Cardiac muscle cell (in vitro differentiated cells and primary cell): ENCODE measurements at regions not wholly inside any gene's neighbourhood (a gene's known extent, or its start where the extent isn't known, plus 50 kb on each side); places are given as distances from the start of the nearest gene placed in this dataset.

Experiments used
- DNase-seq, 2 donors: peaks; one replicate each; pipeline versions ENCODE4 v3.0.0 to v3.0.0-alpha.2; 2010 to 2017; ENCODE audit warnings: low read depth in 1 of 2, low spot score in 1 of 2
- H3K27ac ChIP-seq: fragments of 200-600 bp; sonication (generic); 2 replicates; pipeline ENCODE4 v1.5.1; 2016
- H3K27me3 ChIP-seq: fragments of 200-600 bp; sonication (generic); 2 replicates; pipeline ENCODE4 v1.6.0; 2016; ENCODE audit warnings: control low read depth
- H3K36me3 ChIP-seq: fragments of 200-600 bp; sonication (generic); 2 replicates; pipeline ENCODE4 v1.5.1; 2016; ENCODE audit warnings: control low read depth
- H3K4me1 ChIP-seq: fragments of 200-600 bp; sonication (generic); 2 replicates; pipeline ENCODE4 v1.8.1; 2017; ENCODE audit warnings: low read depth, mild to moderate bottlenecking, mixed run types
- H3K4me3 ChIP-seq: fragments of 200-600 bp; sonication (generic); 2 replicates; pipeline ENCODE4 v1.5.1; 2016; ENCODE audit warnings: mild to moderate bottlenecking
- H3K9me3 ChIP-seq: fragments of 200-600 bp; sonication (generic); 2 replicates; pipeline ENCODE4 v1.5.1; 2017; ENCODE audit warnings: low read depth, mild to moderate bottlenecking, control low read depth
- TF ChIP-seq, protein P1 (sequence below): IDR thresholded peaks from 2 replicates; pipeline ENCODE4 v1.5.1; 2012; ENCODE audit warnings: low read depth, mild to moderate bottlenecking, low read length

DNA sequence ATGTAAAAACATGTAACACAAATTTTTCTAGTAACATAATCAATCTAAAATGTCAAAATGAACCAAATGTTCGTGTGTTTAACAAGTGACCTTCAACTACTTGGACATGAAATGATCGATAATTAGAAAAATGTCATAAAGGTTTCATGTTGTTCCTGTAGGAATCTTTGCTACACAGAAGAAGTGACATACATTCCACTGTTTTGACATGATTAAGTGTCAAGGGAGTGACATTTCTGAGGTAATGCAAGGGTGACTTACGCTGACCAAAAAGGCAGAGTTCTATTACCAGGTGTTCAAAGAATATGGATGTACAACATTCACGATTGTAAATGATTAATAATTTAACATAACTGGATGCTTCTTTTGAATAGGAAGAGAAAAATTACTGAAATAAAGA lies 131.1 kb upstream of the ROBO1 start:
- Histone ChIP-seq H3K4me3 (no peak overlapping the region), H3K9me3 (no peaks in the 10 kb centered on the region), H3K4me1 (no peaks in the 10 kb centered on the region), H3K36me3 (no peaks in the 10 kb centered on the region), H3K27me3 (no peaks in the 10 kb centered on the region), H3K27ac (no peak overlapping the region)
- TF ChIP-seq, protein P1, sequence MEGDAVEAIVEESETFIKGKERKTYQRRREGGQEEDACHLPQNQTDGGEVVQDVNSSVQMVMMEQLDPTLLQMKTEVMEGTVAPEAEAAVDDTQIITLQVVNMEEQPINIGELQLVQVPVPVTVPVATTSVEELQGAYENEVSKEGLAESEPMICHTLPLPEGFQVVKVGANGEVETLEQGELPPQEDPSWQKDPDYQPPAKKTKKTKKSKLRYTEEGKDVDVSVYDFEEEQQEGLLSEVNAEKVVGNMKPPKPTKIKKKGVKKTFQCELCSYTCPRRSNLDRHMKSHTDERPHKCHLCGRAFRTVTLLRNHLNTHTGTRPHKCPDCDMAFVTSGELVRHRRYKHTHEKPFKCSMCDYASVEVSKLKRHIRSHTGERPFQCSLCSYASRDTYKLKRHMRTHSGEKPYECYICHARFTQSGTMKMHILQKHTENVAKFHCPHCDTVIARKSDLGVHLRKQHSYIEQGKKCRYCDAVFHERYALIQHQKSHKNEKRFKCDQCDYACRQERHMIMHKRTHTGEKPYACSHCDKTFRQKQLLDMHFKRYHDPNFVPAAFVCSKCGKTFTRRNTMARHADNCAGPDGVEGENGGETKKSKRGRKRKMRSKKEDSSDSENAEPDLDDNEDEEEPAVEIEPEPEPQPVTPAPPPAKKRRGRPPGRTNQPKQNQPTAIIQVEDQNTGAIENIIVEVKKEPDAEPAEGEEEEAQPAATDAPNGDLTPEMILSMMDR: no peak
- no peak for DNase-seq

GRCh38 chr3:79896086-79896485 lies 128.3 kb upstream of the ROBO1 start:
- H3K27me3 ChIP-seq: no peaks in the 10 kb centered on the region
- H3K9me3 ChIP-seq: no peaks in the 10 kb centered on the region
- no peak overlapping the region for H3K4me3 ChIP-seq
- no peaks in the 10 kb centered on the region for H3K4me1 ChIP-seq
- TF ChIP-seq, protein P1: no peak
- no peaks in the 10 kb centered on the region for H3K36me3 ChIP-seq
- no peak overlapping the region for H3K27ac ChIP-seq
- DNase-seq: no peak

DNA sequence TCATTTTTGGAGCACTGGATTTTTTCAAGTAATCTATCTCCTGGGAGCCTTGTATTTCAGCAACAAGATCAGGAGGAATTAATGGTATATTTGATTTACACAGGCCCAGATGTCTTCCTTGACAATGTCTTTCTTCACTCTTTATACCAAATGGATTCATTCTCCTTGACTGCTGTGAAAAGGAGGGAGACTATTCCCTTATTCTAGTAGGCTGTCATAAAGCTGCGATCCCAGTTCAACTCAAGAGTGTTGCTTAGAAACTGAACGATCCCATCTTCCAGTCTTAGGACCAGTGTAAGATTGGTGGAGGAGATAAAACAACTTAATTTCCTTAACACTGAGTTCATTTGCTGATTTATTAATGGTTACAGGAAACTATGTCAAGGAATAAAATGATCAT lies 119.4 kb upstream of the ROBO1 start:
- H3K4me3 ChIP-seq: no peak overlapping the region

GRCh38 chr3:79886204-79886603 lies 118.4 kb upstream of the ROBO1 start:
- peaks cover 10% of the 10 kb centered on the region for H3K4me1 ChIP-seq
- peak overlapping the region; percentile 60 for H3K27ac ChIP-seq
- H3K36me3 ChIP-seq: no peaks in the 10 kb centered on the region
- TF ChIP-seq, protein P1: no peak
- no peaks in the 10 kb centered on the region for H3K27me3 ChIP-seq
- DNase-seq: peak in 1 of 2 donors; percentile 56
- no peak overlapping the region for H3K4me3 ChIP-seq
- H3K9me3 ChIP-seq: no peaks in the 10 kb centered on the region

More for the DNA sequence above, 119.4 kb upstream of the ROBO1 start:
- TF ChIP-seq, protein P1: no peak
- Histone ChIP-seq H3K27me3 (no peaks in the 10 kb centered on the region), H3K36me3 (no peaks in the 10 kb centered on the region), H3K4me1 (peaks cover 10% of the 10 kb centered on the region), H3K9me3 (no peaks in the 10 kb centered on the region), H3K27ac (no peak overlapping the region)
- no peak for DNase-seq

GRCh38 chr3:79885407-79885806 lies 117.6 kb upstream of the ROBO1 start:
- Histone ChIP-seq H3K9me3 (no peaks in the 10 kb centered on the region), H3K4me3 (no peak overlapping the region), H3K36me3 (no peaks in the 10 kb centered on the region), H3K27me3 (no peaks in the 10 kb centered on the region), H3K4me1 (peaks cover 10% of the 10 kb centered on the region), H3K27ac (peak overlapping the region; percentile 60)
- DNase-seq: no peak
- TF ChIP-seq, protein P1: no peak

GRCh38 chr3:79884354-79884753 lies 116.6 kb upstream of the ROBO1 start:
- Histone ChIP-seq H3K9me3 (no peaks in the 10 kb centered on the region), H3K27me3 (no peaks in the 10 kb centered on the region), H3K4me3 (no peak overlapping the region), H3K4me1 (peaks cover 10% of the 10 kb centered on the region), H3K27ac (no peak overlapping the region), H3K36me3 (no peaks in the 10 kb centered on the region)
- no peak for DNase-seq
- TF ChIP-seq, protein P1: no peak
